ENCODE measurements at regions not wholly inside any gene's neighbourhood (a gene's known extent, or its start where the extent isn't known, plus 50 kb on each side); places are given as distances from the start of the nearest gene placed in this dataset.

- H3K27me3 ChIP-seq (ENCODE audit: insufficient read depth): no peaks in the 10 kb centered on the region
- no peak overlapping the region for H3K9ac ChIP-seq
- H3K79me2 ChIP-seq (ENCODE audit: insufficient read depth): no peaks in the 10 kb centered on the region
- no peaks in the 10 kb centered on the region for H3K9me2 ChIP-seq
- no peaks in the 10 kb centered on the region for H3F3A ChIP-seq (replicated peaks; ENCODE audit: insufficient read depth)
- no peaks in the 10 kb centered on the region for H3K4me1 ChIP-seq (ENCODE audit: control insufficient read depth in 1 of 2, insufficient read depth in 2 of 2, low read depth in 1 of 2, low read length in 1 of 2)
- no peak for DNase-seq
- no peaks in the 10 kb centered on the region for H4K20me1 ChIP-seq (ENCODE audit: insufficient read depth)
- H3K9me3 ChIP-seq: no peaks in the 10 kb centered on the region
- H3K27ac ChIP-seq (ENCODE audit: low read depth in 2 of 2, low read length in 1 of 2): no peak overlapping the region
- H2AFZ ChIP-seq (ENCODE audit: low read depth): no peak overlapping the region
- H3K4me3 ChIP-seq (ENCODE audit: low read depth in 2 of 2, low read length in 1 of 2): no peak overlapping the region
- WGBS (ENCODE audit: low lambda C conversion rate): 0% methylated on average over 2 of the region's 2 CpGs
- no peaks in the 10 kb centered on the region for H3K36me3 ChIP-seq (replicated peaks in 1 of 2; ENCODE audit: control insufficient read depth in 1 of 2, insufficient read depth in 2 of 2, low read length in 1 of 2)
- no peak for TF ChIP-seq MEF2A (IDR thresholded peaks at IDR 0.05; ENCODE audit: borderline replicate concordance, low read depth)
- no peak for TF ChIP-seq NFIC (IDR thresholded peaks at IDR 0.05; ENCODE audit: borderline replicate concordance)
- no peak for TF ChIP-seq CHD2 (IDR thresholded peaks at IDR 0.05; ENCODE audit: low read length, partially characterized antibody)
- TF ChIP-seq RXRA (IDR thresholded peaks at IDR 0.05; ENCODE audit: borderline replicate concordance, low read depth): no peak
- no peak for TF ChIP-seq FOXM1 (IDR thresholded peaks at IDR 0.05; ENCODE audit: low read depth)
- TF ChIP-seq JUND (IDR thresholded peaks at IDR 0.05): no peak
- TF ChIP-seq, protein P1, sequence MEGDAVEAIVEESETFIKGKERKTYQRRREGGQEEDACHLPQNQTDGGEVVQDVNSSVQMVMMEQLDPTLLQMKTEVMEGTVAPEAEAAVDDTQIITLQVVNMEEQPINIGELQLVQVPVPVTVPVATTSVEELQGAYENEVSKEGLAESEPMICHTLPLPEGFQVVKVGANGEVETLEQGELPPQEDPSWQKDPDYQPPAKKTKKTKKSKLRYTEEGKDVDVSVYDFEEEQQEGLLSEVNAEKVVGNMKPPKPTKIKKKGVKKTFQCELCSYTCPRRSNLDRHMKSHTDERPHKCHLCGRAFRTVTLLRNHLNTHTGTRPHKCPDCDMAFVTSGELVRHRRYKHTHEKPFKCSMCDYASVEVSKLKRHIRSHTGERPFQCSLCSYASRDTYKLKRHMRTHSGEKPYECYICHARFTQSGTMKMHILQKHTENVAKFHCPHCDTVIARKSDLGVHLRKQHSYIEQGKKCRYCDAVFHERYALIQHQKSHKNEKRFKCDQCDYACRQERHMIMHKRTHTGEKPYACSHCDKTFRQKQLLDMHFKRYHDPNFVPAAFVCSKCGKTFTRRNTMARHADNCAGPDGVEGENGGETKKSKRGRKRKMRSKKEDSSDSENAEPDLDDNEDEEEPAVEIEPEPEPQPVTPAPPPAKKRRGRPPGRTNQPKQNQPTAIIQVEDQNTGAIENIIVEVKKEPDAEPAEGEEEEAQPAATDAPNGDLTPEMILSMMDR (IDR thresholded peaks at IDR 0.05): no peak
- TF ChIP-seq SIN3A (IDR thresholded peaks at IDR 0.05; ENCODE audit: borderline replicate concordance, low read depth, low read length): no peak
- TF ChIP-seq RFX5 (IDR thresholded peaks at IDR 0.05; ENCODE audit: low read length): no peak
- TF ChIP-seq SMC3 (IDR thresholded peaks at IDR 0.05; ENCODE audit: low read depth, low read length): no peak
- no peak for TF ChIP-seq GABPA (IDR thresholded peaks at IDR 0.05; ENCODE audit: low read depth)
- no peak for TF ChIP-seq POLR2AphosphoS5 (IDR thresholded peaks at IDR 0.05; ENCODE audit: low read depth, low read length)
- H3K4me2 ChIP-seq: no peak overlapping the region
- CTCF ChIA-PET: no interaction called here
- POLR2A ChIA-PET: no interaction called here
Measured at GRCh38 chr4:149009223-149009622, 567.0 kb upstream of the NR3C2 start.

GRCh38 chr4:149008415-149009025 is 566.3 kb upstream of the NR3C2 start:
- Histone ChIP-seq H3K4me2 (no peak overlapping the region), H3K27me3 (ENCODE audit: insufficient read depth) (peaks cover under 1% of the 10 kb centered on the region; the same call in 1 of the 2 replicates), H2AFZ (ENCODE audit: low read depth) (no peak overlapping the region), H3K9me3 (no peaks in the 10 kb centered on the region), H3K4me1 (ENCODE audit: control insufficient read depth in 1 of 2, insufficient read depth in 2 of 2, low read depth in 1 of 2, low read length in 1 of 2) (no peaks in the 10 kb centered on the region), H3K27ac (ENCODE audit: low read depth in 2 of 2, low read length in 1 of 2) (no peak overlapping the region), H3K9ac (no peak overlapping the region), H3F3A (replicated peaks; ENCODE audit: insufficient read depth) (no peaks in the 10 kb centered on the region), H3K36me3 (replicated peaks in 1 of 2; ENCODE audit: control insufficient read depth in 1 of 2, insufficient read depth in 2 of 2, low read length in 1 of 2) (no peaks in the 10 kb centered on the region), H3K4me3 (ENCODE audit: low read depth in 2 of 2, low read length in 1 of 2) (no peak overlapping the region), H4K20me1 (ENCODE audit: insufficient read depth) (no peaks in the 10 kb centered on the region), H3K79me2 (ENCODE audit: insufficient read depth) (no peaks in the 10 kb centered on the region), H3K9me2 (no peaks in the 10 kb centered on the region)
- WGBS (ENCODE audit: low lambda C conversion rate): 0% methylated on average over 3 of the region's 3 CpGs
- ChIA-PET POLR2A (no interaction called here), CTCF (no interaction called here)
- TF ChIP-seq, protein P2, sequence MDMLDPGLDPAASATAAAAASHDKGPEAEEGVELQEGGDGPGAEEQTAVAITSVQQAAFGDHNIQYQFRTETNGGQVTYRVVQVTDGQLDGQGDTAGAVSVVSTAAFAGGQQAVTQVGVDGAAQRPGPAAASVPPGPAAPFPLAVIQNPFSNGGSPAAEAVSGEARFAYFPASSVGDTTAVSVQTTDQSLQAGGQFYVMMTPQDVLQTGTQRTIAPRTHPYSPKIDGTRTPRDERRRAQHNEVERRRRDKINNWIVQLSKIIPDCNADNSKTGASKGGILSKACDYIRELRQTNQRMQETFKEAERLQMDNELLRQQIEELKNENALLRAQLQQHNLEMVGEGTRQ (IDR thresholded peaks at IDR 0.05; ENCODE audit: borderline replicate concordance, low read depth, low read length): no peak
- no peak for TF ChIP-seq NRF1 (IDR thresholded peaks at IDR 0.05; ENCODE audit: low read depth, low read length)
- TF ChIP-seq GABPA (IDR thresholded peaks at IDR 0.05; ENCODE audit: low read depth): no peak
- no peak for TF ChIP-seq RXRA (IDR thresholded peaks at IDR 0.05; ENCODE audit: borderline replicate concordance, low read depth)
- TF ChIP-seq CHD2 (IDR thresholded peaks at IDR 0.05; ENCODE audit: low read length, partially characterized antibody): no peak
- no peak for TF ChIP-seq MAX (IDR thresholded peaks at IDR 0.05; ENCODE audit: low read depth)
- TF ChIP-seq RAD21 (IDR thresholded peaks at IDR 0.05; ENCODE audit: low read length): no peak
- TF ChIP-seq ELF1 (IDR thresholded peaks at IDR 0.05): no peak
- TF ChIP-seq SMC3 (IDR thresholded peaks at IDR 0.05; ENCODE audit: low read depth, low read length): no peak
- no peak for TF ChIP-seq RFX5 (IDR thresholded peaks at IDR 0.05; ENCODE audit: low read length)
- TF ChIP-seq TEAD4 (IDR thresholded peaks at IDR 0.05; ENCODE audit: borderline replicate concordance, insufficient read depth): no peak
- no peak for TF ChIP-seq SIN3A (IDR thresholded peaks at IDR 0.05; ENCODE audit: borderline replicate concordance, low read depth, low read length)
- TF ChIP-seq TAF1 (IDR thresholded peaks at IDR 0.05; ENCODE audit: borderline replicate concordance, low read depth, low read length): no peak
- TF ChIP-seq, protein P1 (IDR thresholded peaks at IDR 0.05): no peak
- TF ChIP-seq RCOR1 (IDR thresholded peaks at IDR 0.05; ENCODE audit: low read length): no peak
- no peak for DNase-seq

Measured in SK-N-SH (cell line).